H1 (cell line): ENCODE measurements at regions not wholly inside any gene's neighbourhood (a gene's known extent, or its start where the extent isn't known, plus 50 kb on each side); places are given as distances from the start of the nearest gene placed in this dataset.

Source experiments
- CTCF ChIA-PET: fragments of 300-600 bp; sonication (Branson Sonifier 250); formaldehyde crosslinking; loops from one replicate; lab custom pipeline; 2021; ENCODE audit not compliant: partially characterized antibody; lab: Charles Lee
- POLR2A ChIA-PET: fragments of 300-600 bp; sonication (Branson Sonifier 250); formaldehyde crosslinking; loops from one replicate; lab custom pipeline; 2021; ENCODE audit warnings: inconsistent platforms; ENCODE audit not compliant: partially characterized antibody; lab: Charles Lee
- DNase-seq, 2 experiments: peaks; one replicate each; pipeline versions ENCODE4 v3.0.0 to v3.0.0-alpha.2; 2010 to 2022; ENCODE audit warnings: low spot score in 2 of 2, low read depth in 1 of 2, mixed read lengths in 1 of 2
- FAIRE-seq: peaks from 2 replicates; lab custom pipeline; 2011; peaks lifted over from hg19 to GRCh38; lab: Jason Lieb, UNC
- H2AFZ ChIP-seq: 2 replicates; pipeline ENCODE4 v1.8.1; 2012; ENCODE audit warnings: low read length, inconsistent platforms
- H2AK5ac ChIP-seq: 2 replicates; pipeline ENCODE4 v1.6.1; 2013; ENCODE audit warnings: low read depth, low read length
- H2BK120ac ChIP-seq: replicated peaks from 2 replicates; pipeline ENCODE3; 2013; ENCODE audit warnings: low read depth, low read length, inconsistent platforms
- H2BK12ac ChIP-seq: 2 replicates; pipeline ENCODE4 v1.6.1; 2013; ENCODE audit warnings: low read depth, low read length
- H2BK15ac ChIP-seq: 2 replicates; pipeline ENCODE4 v1.6.1; 2013; ENCODE audit warnings: low read length
- H2BK20ac ChIP-seq: 2 replicates; pipeline ENCODE4 v1.6.1; 2013; ENCODE audit warnings: low read length
- H2BK5ac ChIP-seq: 2 replicates; pipeline ENCODE4 v1.6.1; 2013; ENCODE audit warnings: low read depth, low read length
- H3K14ac ChIP-seq: 2 replicates; pipeline ENCODE4 v1.6.1; 2013; ENCODE audit warnings: inconsistent platforms; ENCODE audit not compliant: insufficient read length
- H3K18ac ChIP-seq: 2 replicates; pipeline ENCODE4 v1.6.1; 2013; ENCODE audit warnings: low read length; ENCODE audit errors: extremely low read depth
- H3K23ac ChIP-seq: 2 replicates; pipeline ENCODE4 v1.6.1; 2013; ENCODE audit warnings: inconsistent platforms; ENCODE audit not compliant: insufficient read length
- H3K23me2 ChIP-seq: 2 replicates; pipeline ENCODE4 v1.6.1; 2013; ENCODE audit warnings: low read depth, low read length
- H3K27ac ChIP-seq: 2 replicates; pipeline ENCODE4 v1.6.1; 2011; ENCODE audit warnings: low read depth, low read length, inconsistent platforms
- H3K27me3 ChIP-seq, 4 experiments: replicated peaks in 1 of 4; 1 replicate in 1 of 4; 2 replicates in 3 of 4; pipeline versions ENCODE4 v1.6.1 to v1.8.1; 2011 to 2013; ENCODE audit warnings: low read length in 3 of 4, mild to moderate bottlenecking in 3 of 4, inconsistent platforms in 2 of 4, mixed read lengths in 2 of 4, moderate library complexity in 1 of 4; ENCODE audit not compliant: control insufficient read depth in 3 of 4, insufficient read depth in 3 of 4; ENCODE audit errors: extremely low read depth in 1 of 4
- H3K36me3 ChIP-seq, 4 experiments: 2 replicates each; pipeline versions ENCODE4 v1.6.1 to v1.8.1; 2011 to 2013; ENCODE audit warnings: mild to moderate bottlenecking in 4 of 4, low read length in 3 of 4, moderate library complexity in 2 of 4, control low read depth in 1 of 4, inconsistent platforms in 1 of 4; ENCODE audit not compliant: insufficient read depth in 4 of 4, control insufficient read depth in 2 of 4
- H3K4ac ChIP-seq: replicated peaks from 2 replicates; pipeline ENCODE3; 2013; ENCODE audit warnings: low read length, low read depth, mixed read lengths, inconsistent platforms; ENCODE audit not compliant: insufficient read length
- H3K4me1 ChIP-seq, 4 experiments: replicated peaks in 1 of 4; 1 replicate in 1 of 4; 2 replicates in 3 of 4; pipeline versions ENCODE4 v1.6.1 to v1.8.1; 2011 to 2013; ENCODE audit warnings: low read length in 3 of 4, inconsistent platforms in 2 of 4, mixed read lengths in 1 of 4; ENCODE audit not compliant: insufficient read depth in 4 of 4, control insufficient read depth in 3 of 4
- H3K4me2 ChIP-seq, 2 experiments: 2 replicates each; pipeline versions ENCODE4 v1.6.1 to v1.8.1; 2011 to 2013; ENCODE audit warnings: low read depth in 2 of 2, low read length in 2 of 2, control low read depth in 1 of 2, inconsistent platforms in 1 of 2, mild to moderate bottlenecking in 1 of 2; ENCODE audit not compliant: insufficient read depth in 1 of 2
- H3K4me3 ChIP-seq, 4 experiments: fragments of 200-600, 300-600 bp in 1 of 4; sonication (generic), shearing (Covaris generic), sonication (Bioruptor Twin) in 1 of 4; 2 replicates each; pipeline versions ENCODE4 v1.5.1 to v1.8.1; 2011 to 2016; ENCODE audit warnings: low read length in 4 of 4, low read depth in 3 of 4, control low read depth in 2 of 4, inconsistent platforms in 2 of 4, mild to moderate bottlenecking in 2 of 4, mixed read lengths in 1 of 4, moderate library complexity in 1 of 4; ENCODE audit not compliant: insufficient read depth in 2 of 4; ENCODE audit errors: extremely low read depth in 1 of 4
- H3K56ac ChIP-seq: replicated peaks from 2 replicates; pipeline ENCODE3; 2013; ENCODE audit warnings: low read depth, mild to moderate bottlenecking, mixed read lengths, low read length, inconsistent platforms; ENCODE audit not compliant: insufficient read length
- H3K79me1 ChIP-seq: 2 replicates; pipeline ENCODE4 v1.6.1; 2013; ENCODE audit warnings: low read depth, low read length, control low read depth
- H3K79me2 ChIP-seq, 2 experiments: 2 replicates each; pipeline versions ENCODE4 v1.6.1 to v1.8.1; 2012 to 2013; ENCODE audit warnings: low read length in 2 of 2, mild to moderate bottlenecking in 2 of 2, inconsistent platforms in 1 of 2; ENCODE audit not compliant: insufficient read depth in 2 of 2, control insufficient read depth in 1 of 2
- H3K9ac ChIP-seq, 4 experiments: replicated peaks in 1 of 4; 1 replicate in 1 of 4; 2 replicates in 3 of 4; pipeline versions ENCODE4 v1.6.1 to v1.8.1; 2011 to 2013; ENCODE audit warnings: low read depth in 3 of 4, low read length in 3 of 4, control low read depth in 2 of 4, mild to moderate bottlenecking in 2 of 4, moderate library complexity in 2 of 4, inconsistent platforms in 1 of 4; ENCODE audit errors: extremely low read depth in 1 of 4
- H3K9me3 ChIP-seq, 2 experiments: 2 replicates each; pipeline versions ENCODE4 v1.6.1 to v1.8.1; 2012 to 2013; ENCODE audit warnings: mild to moderate bottlenecking in 2 of 2, moderate library complexity in 2 of 2, control low read depth in 1 of 2, inconsistent platforms in 1 of 2, low read depth in 1 of 2, low read length in 1 of 2, mixed read lengths in 1 of 2; ENCODE audit not compliant: insufficient read depth in 2 of 2
- H4K20me1 ChIP-seq, 2 experiments: replicated peaks in 1 of 2; 2 replicates each; pipeline versions ENCODE3 to v1.8.1; 2011 to 2013; ENCODE audit warnings: inconsistent platforms in 2 of 2, low read length in 2 of 2, mild to moderate bottlenecking in 1 of 2; ENCODE audit not compliant: insufficient read depth in 2 of 2, control insufficient read depth in 1 of 2
- H4K5ac ChIP-seq: 2 replicates; pipeline ENCODE4 v1.6.1; 2013; ENCODE audit warnings: low read length, low read depth, mixed read lengths, inconsistent platforms; ENCODE audit not compliant: insufficient read length
- H4K8ac ChIP-seq: 2 replicates; pipeline ENCODE4 v1.8.0; 2013; ENCODE audit warnings: mild to moderate bottlenecking, moderate library complexity, low read length, inconsistent platforms; ENCODE audit not compliant: insufficient read depth; ENCODE audit errors: extremely low read depth
- H4K91ac ChIP-seq: replicated peaks from 2 replicates; pipeline ENCODE3; 2013; ENCODE audit warnings: low read length, mixed read lengths, inconsistent platforms; ENCODE audit not compliant: insufficient read length
- BCL11A ChIP-seq, 2 experiments: IDR thresholded peaks; one replicate each; pipeline ENCODE4 v1.6.1; 2011; ENCODE audit warnings: low read depth in 2 of 2, low read length in 2 of 2, mild to moderate bottlenecking in 2 of 2
- CBX8 ChIP-seq: fragments of 300-800, 300-1000 bp; sonication (generic); IDR thresholded peaks from 2 replicates; pipeline ENCODE4 v1.7.1; 2016; ENCODE audit warnings: low read depth, low read length, borderline replicate concordance
- CEBPB ChIP-seq: IDR thresholded peaks from 2 replicates; pipeline ENCODE4 v1.6.1; 2012; ENCODE audit warnings: low read depth, low read length
- CTCF ChIP-seq, 3 experiments: IDR thresholded peaks; 1 replicate in 2 of 3; 2 replicates in 1 of 3; pipeline versions ENCODE4 v1.5.1 to v1.6.1; 2011; ENCODE audit warnings: low read length in 3 of 3, mild to moderate bottlenecking in 3 of 3, inconsistent platforms in 2 of 3, low read depth in 1 of 3, moderate library complexity in 1 of 3; ENCODE audit not compliant: insufficient read depth in 1 of 3; ENCODE audit errors: control extremely low read depth in 1 of 3
- E2F6 ChIP-seq: IDR thresholded peaks from 2 replicates; pipeline ENCODE4 v1.6.1; 2012; ENCODE audit warnings: inconsistent platforms
- KDM5A ChIP-seq: fragments of 200-600 bp; IDR thresholded peaks from 2 replicates; pipeline ENCODE4 v1.7.1; 2012; ENCODE audit warnings: mild to moderate bottlenecking, low read length, inconsistent platforms, mixed read lengths
- RNF2 ChIP-seq: fragments of 200-900, 300-1000 bp; sonication (generic); IDR thresholded peaks from 2 replicates; pipeline ENCODE4 v1.7.1; 2016; ENCODE audit warnings: borderline replicate concordance, low read depth, mild to moderate bottlenecking, antibody characterized with exemption, low read length; ENCODE audit not compliant: poor library complexity, severe bottlenecking; ENCODE audit errors: missing control alignments
- SUZ12 ChIP-seq: fragments of 200-600 bp; sonication (generic); IDR thresholded peaks from 2 replicates; pipeline ENCODE4 v1.6.1; 2012; ENCODE audit warnings: mild to moderate bottlenecking, inconsistent platforms, low read length, moderate library complexity, mixed read lengths
- TBP ChIP-seq: IDR thresholded peaks from 2 replicates; pipeline ENCODE4 v1.6.1; 2011; ENCODE audit warnings: low read depth, low read length, improper control_type of control experiment
- WGBS, 2 experiments: shearing (Covaris generic) in 1 of 2; methylation state at CpG; one replicate each; pipeline versions ENCODE4 v1.1.6 to v1.1.7; 2013 to 2015; ENCODE audit warnings: low lambda C conversion rate in 2 of 2, mixed read lengths in 2 of 2, inconsistent platforms in 1 of 2, low coverage in 1 of 2, missing lambda C conversion rate in 1 of 2; ENCODE audit not compliant: insufficient replicate concordance in 2 of 2, insufficient coverage in 1 of 2, insufficient read length in 1 of 2; ENCODE audit errors: extremely low coverage in 1 of 2, missing lambda C conversion rate in 1 of 2; 5-methylcytosine and 5-hydroxymethylcytosine counted together

GRCh38 chr6:106005013-106005412 lies 81.1 kb upstream of the PRDM1 start:
- Histone ChIP-seq H3K14ac (no peak overlapping the region), H3K4ac (no peak overlapping the region), H3K18ac (no peak overlapping the region), H3K23me2 (no peaks in the 10 kb centered on the region), H2AK5ac (no peak overlapping the region), H4K20me1 (no peaks in the 10 kb centered on the region), H3K9me3 (no peaks in the 10 kb centered on the region), H2BK15ac (no peak overlapping the region), H3K4me2 (no peak overlapping the region), H4K91ac (no peak overlapping the region), H3K9ac (no peak overlapping the region), H3K36me3 (no peaks in the 10 kb centered on the region), H2BK20ac (no peak overlapping the region), H4K8ac (no peak overlapping the region), H2BK12ac (no peak overlapping the region), H4K5ac (no peak overlapping the region), H3K27ac (no peak overlapping the region), H2BK5ac (no peak overlapping the region), H2AFZ (no peak overlapping the region), H3K79me1 (no peaks in the 10 kb centered on the region), H2BK120ac (no peak overlapping the region), H3K4me3 (no peak overlapping the region), H3K23ac (no peak overlapping the region), H3K56ac (no peak overlapping the region), H3K4me1 (peaks cover 2 to 17% (median 9%) of the 10 kb centered on the region in 4 experiments; a peak in 6 of 7 replicates), H3K27me3 (peaks cover 0 to 1% (median 0%) of the 10 kb centered on the region in 4 experiments; a peak in 3 of 7 replicates), H3K79me2 (no peaks in the 10 kb centered on the region)
- CTCF ChIA-PET: interaction anchor here (1.3 kb wide), 1 partner anchor 12 kb away, joined by 3 read pairs; no protein-coding TSS in a partner anchor
- DNase-seq (no peak), FAIRE-seq (peak; percentile 24)
- 64% methylated on average over 1 of the region's 1 CpG; no CpG with 5 or more reads in 1 of the 2 experiments for WGBS, 2 experiments
- POLR2A ChIA-PET: no interaction called here
- TF ChIP-seq RNF2 (no peak), CEBPB (no peak), CBX8 (no peak), KDM5A (no peak), CTCF (IDR thresholded peaks at IDR 0.05; ENCODE audit: control extremely low read depth in 1 of 3, insufficient read depth in 1 of 3, low read depth in 1 of 3, low read length in 3 of 3) (no peak), BCL11A (IDR thresholded peaks at IDR 0.05; ENCODE audit: low read depth in 2 of 2, low read length in 2 of 2) (no peak), SUZ12 (no peak), TBP (no peak), E2F6 (no peak)
